ENCODE measurements at regions not wholly inside any gene's neighbourhood (a gene's known extent, or its start where the extent isn't known, plus 50 kb on each side); places are given as distances from the start of the nearest gene placed in this dataset.

GRCh38 chr4:100651499-100652175 is 133.8 kb upstream of the EMCN start:
- H3K9me3 ChIP-seq: no peaks in the 10 kb centered on the region
- no peak for TF ChIP-seq CTCF (IDR thresholded peaks at IDR 0.05)

GRCh38 chr4:100649417-100649816 is 131.6 kb upstream of the EMCN start:
- no peak for TF ChIP-seq CTCF (IDR thresholded peaks at IDR 0.05)
- ATAC-seq (ENCODE audit: insufficient number of reproducible peaks, low FRiP score, low read depth): no peak
- Histone ChIP-seq H3K36me3 (no peaks in the 10 kb centered on the region), H3K9me3 (no peaks in the 10 kb centered on the region), H3K4me3 (no peak overlapping the region), H3K27ac (no peak overlapping the region), H3K4me1 (ENCODE audit: control insufficient read depth in 1 of 2, low read depth in 2 of 2) (peaks cover 0 to 5% of the 10 kb centered on the region in 2 donors), H3K27me3 (replicated peaks; ENCODE audit: insufficient read depth) (no peaks in the 10 kb centered on the region)
- DNase-seq (ENCODE audit: low spot score): no peak

More at GRCh38 chr4:100651499-100652175, 133.8 kb upstream of the EMCN start:
- Histone ChIP-seq H3K4me1 (ENCODE audit: control insufficient read depth in 1 of 2, low read depth in 2 of 2) (peaks cover 0 to under 1% of the 10 kb centered on the region in 2 donors), H3K4me3 (no peak overlapping the region), H3K27me3 (replicated peaks; ENCODE audit: insufficient read depth) (no peaks in the 10 kb centered on the region), H3K36me3 (no peaks in the 10 kb centered on the region), H3K27ac (no peak overlapping the region)
- DNase-seq (ENCODE audit: low spot score) (no peak), ATAC-seq (ENCODE audit: insufficient number of reproducible peaks, low FRiP score, low read depth) (no peak)

GRCh38 chr4:100644150-100644549 is 126.3 kb upstream of the EMCN start:
- no peaks in the 10 kb centered on the region for H3K9me3 ChIP-seq
- H3K27ac ChIP-seq: no peak overlapping the region
- no peak for ATAC-seq (ENCODE audit: insufficient number of reproducible peaks, low FRiP score, low read depth)
- H3K27me3 ChIP-seq (replicated peaks; ENCODE audit: insufficient read depth): no peaks in the 10 kb centered on the region
- no peak for TF ChIP-seq CTCF (IDR thresholded peaks at IDR 0.05)
- no peaks in the 10 kb centered on the region for H3K36me3 ChIP-seq
- H3K4me1 ChIP-seq (ENCODE audit: control insufficient read depth in 1 of 2, low read depth in 2 of 2): peaks cover 0 to 10% of the 10 kb centered on the region in 2 donors
- no peak overlapping the region for H3K4me3 ChIP-seq
- no peak for DNase-seq (ENCODE audit: low spot score)

GRCh38 chr4:100641336-100641735 is 123.5 kb upstream of the EMCN start:
- peaks cover 0 to 10% of the 10 kb centered on the region in 2 donors for H3K4me1 ChIP-seq (ENCODE audit: control insufficient read depth in 1 of 2, low read depth in 2 of 2)
- no peak for TF ChIP-seq CTCF (IDR thresholded peaks at IDR 0.05)
- no peaks in the 10 kb centered on the region for H3K36me3 ChIP-seq
- ATAC-seq (ENCODE audit: insufficient number of reproducible peaks, low FRiP score, low read depth) (no peak), DNase-seq (ENCODE audit: low spot score) (no peak)
- H3K27me3 ChIP-seq (replicated peaks; ENCODE audit: insufficient read depth): no peaks in the 10 kb centered on the region
- no peak overlapping the region for H3K27ac ChIP-seq
- H3K4me3 ChIP-seq: no peak overlapping the region
- no peaks in the 10 kb centered on the region for H3K9me3 ChIP-seq

- ATAC-seq (ENCODE audit: insufficient number of reproducible peaks, low FRiP score, low read depth) (no peak), DNase-seq (ENCODE audit: low spot score) (no peak)
- Histone ChIP-seq H3K9me3 (no peaks in the 10 kb centered on the region), H3K4me1 (ENCODE audit: control insufficient read depth in 1 of 2, low read depth in 2 of 2) (peaks cover 0 to 12% of the 10 kb centered on the region in 2 donors), H3K36me3 (no peaks in the 10 kb centered on the region), H3K27ac (no peak overlapping the region), H3K27me3 (replicated peaks; ENCODE audit: insufficient read depth) (no peaks in the 10 kb centered on the region), H3K4me3 (no peak overlapping the region)
- TF ChIP-seq CTCF (IDR thresholded peaks at IDR 0.05): no peak
These were observed 118.1 kb upstream of the EMCN start for GRCh38 chr4:100635899-100636298.

All from thoracic aorta (tissue), 2 donors.